ENCODE measurements at regions not wholly inside any gene's neighbourhood (a gene's known extent, or its start where the extent isn't known, plus 50 kb on each side); places are given as distances from the start of the nearest gene placed in this dataset.
"Not testable (repeated sequence)": the region's sequence is repeated elsewhere in the genome, so short reads cannot be mapped to it uniquely, and the experiment has no call there.

DNA sequence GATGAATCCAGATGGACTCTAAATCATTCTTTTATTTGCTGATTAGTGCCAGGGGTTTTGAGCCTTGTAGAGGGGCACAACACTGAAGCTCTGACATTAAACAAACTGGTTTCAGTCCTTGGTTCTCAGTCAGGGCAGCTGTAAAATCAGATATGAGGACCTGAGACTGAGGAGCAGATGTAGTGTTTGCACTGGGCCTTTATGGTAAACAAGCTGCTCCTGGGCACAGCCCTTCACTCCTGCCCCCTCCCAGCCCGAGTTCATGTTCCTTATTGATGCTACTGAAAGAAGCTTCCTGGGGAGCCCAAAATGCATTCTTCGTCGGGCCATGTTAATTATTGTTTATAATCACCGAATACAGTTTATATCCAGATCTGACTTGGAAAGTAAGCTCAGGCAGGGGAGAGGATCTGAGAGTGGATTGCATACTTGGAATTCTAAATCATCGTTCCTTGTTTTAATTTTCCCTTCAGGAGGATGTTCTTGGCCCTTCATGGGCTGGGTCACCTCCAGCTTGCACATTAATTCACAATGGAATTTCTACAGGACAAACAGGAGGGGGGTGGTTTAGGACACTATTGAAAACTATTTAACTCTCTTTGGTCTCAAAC is 213.5 kb downstream of the FGF9 start:
- WGBS, 4 donors, result 75 to 80% (median 78%) methylated on average over 5 of the region's 5 CpGs

GRCh38 chr13:21884965-21885567 is 214.2 kb downstream of the FGF9 start:
- no peaks in the 10 kb centered on the region for H3K9me3 ChIP-seq
- 60 to 88% (median 65%) methylated on average over 9 of the region's 9 CpGs for WGBS, 4 donors
- H3K27ac ChIP-seq, result peak overlapping the region in 1 of 12 donors; percentile 18
- ATAC-seq, result no peak
- intact Hi-C loops (cut with DNase I), result no loop called here
- no peaks in the 10 kb centered on the region for H3K36me3 ChIP-seq
- H3K4me3 ChIP-seq, result no peak overlapping the region
- no peak for DNase-seq
- no peaks in the 10 kb centered on the region for H3K27me3 ChIP-seq
- TF ChIP-seq POLR2A (IDR thresholded peaks at IDR 0.05), result no peak
- TF ChIP-seq, protein P1, sequence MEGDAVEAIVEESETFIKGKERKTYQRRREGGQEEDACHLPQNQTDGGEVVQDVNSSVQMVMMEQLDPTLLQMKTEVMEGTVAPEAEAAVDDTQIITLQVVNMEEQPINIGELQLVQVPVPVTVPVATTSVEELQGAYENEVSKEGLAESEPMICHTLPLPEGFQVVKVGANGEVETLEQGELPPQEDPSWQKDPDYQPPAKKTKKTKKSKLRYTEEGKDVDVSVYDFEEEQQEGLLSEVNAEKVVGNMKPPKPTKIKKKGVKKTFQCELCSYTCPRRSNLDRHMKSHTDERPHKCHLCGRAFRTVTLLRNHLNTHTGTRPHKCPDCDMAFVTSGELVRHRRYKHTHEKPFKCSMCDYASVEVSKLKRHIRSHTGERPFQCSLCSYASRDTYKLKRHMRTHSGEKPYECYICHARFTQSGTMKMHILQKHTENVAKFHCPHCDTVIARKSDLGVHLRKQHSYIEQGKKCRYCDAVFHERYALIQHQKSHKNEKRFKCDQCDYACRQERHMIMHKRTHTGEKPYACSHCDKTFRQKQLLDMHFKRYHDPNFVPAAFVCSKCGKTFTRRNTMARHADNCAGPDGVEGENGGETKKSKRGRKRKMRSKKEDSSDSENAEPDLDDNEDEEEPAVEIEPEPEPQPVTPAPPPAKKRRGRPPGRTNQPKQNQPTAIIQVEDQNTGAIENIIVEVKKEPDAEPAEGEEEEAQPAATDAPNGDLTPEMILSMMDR (IDR thresholded peaks at IDR 0.05), result no peak
- H3K4me1 ChIP-seq, result no peaks in the 10 kb centered on the region

More for the DNA sequence above, 213.5 kb downstream of the FGF9 start:
- Histone ChIP-seq H3K9me3 (no peaks in the 10 kb centered on the region), H3K4me3 (no peak overlapping the region), H3K36me3 (no peaks in the 10 kb centered on the region), H3K4me1 (no peaks in the 10 kb centered on the region), H3K27me3 (no peaks in the 10 kb centered on the region), H3K27ac (no peak overlapping the region)
- intact Hi-C loops (cut with DNase I), result no loop called here
- no peak for TF ChIP-seq POLR2A (IDR thresholded peaks at IDR 0.05)
- TF ChIP-seq, protein P1 (IDR thresholded peaks at IDR 0.05), result no peak
- DNase-seq, result no peak
- ATAC-seq, result no peak

DNA sequence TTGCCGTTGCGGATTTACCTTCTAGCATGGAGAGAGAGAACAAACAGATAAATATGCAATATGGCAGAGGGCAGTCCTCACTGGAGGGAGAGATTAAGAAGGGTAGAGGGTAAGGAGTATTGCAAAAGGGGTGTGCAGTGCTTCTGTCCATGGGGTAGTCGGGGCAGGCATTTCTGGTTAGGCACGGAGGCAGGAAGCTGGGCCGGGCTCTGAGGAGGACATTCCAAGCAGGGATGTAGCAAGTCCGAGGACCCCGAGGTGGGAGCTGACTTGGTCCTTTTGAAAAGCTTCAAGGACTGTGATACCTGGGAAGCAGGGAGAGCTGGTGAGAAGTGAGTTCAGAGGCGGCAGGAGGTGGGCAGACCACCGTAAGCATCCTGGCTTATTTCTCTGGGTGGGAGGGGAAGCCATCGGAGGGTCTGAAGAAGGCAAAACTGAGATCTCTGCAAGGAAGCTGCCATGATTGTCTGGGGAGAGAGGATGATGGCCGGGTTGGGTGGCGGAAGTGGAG is 214.9 kb downstream of the FGF9 start:
- Histone ChIP-seq H3K27ac (no peak overlapping the region), H3K4me3 (no peak overlapping the region), H3K27me3 (no peaks in the 10 kb centered on the region), H3K9me3 (no peaks in the 10 kb centered on the region), H3K4me1 (no peaks in the 10 kb centered on the region), H3K36me3 (no peaks in the 10 kb centered on the region)
- WGBS, 4 donors, result 91 to 93% (median 92%) methylated on average over 12 of the region's 12 CpGs
- intact Hi-C loops (cut with DNase I), result no loop called here
- no peak for TF ChIP-seq POLR2A (IDR thresholded peaks at IDR 0.05)
- TF ChIP-seq, protein P1 (IDR thresholded peaks at IDR 0.05), result no peak
- DNase-seq (no peak), ATAC-seq (no peak)

DNA sequence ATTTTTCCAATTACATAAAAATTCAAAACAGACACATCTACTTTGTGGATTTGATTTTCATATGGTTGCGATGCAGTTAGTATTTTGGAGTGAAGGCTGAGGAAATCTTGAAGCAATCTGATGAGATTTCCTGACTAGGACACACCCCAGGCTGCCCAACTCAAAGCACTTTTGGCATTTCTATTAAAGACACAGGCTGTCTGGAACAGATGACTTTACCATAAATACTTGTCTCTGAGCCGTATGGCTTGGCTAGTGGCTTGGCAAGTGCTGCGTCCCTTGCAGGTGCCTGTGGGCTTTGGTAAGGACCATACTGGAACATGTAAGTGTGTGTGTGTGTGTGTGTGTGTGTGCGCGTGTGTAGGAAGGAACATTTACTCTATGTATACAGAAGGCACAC is 218.8 kb downstream of the FGF9 start:
- TF ChIP-seq POLR2A (IDR thresholded peaks at IDR 0.05), result no peak
- TF ChIP-seq, protein P1 (IDR thresholded peaks at IDR 0.05), result no peak
- no peaks in the 10 kb centered on the region for H3K27me3 ChIP-seq
- no peak overlapping the region for H3K27ac ChIP-seq
- no peaks in the 10 kb centered on the region for H3K36me3 ChIP-seq
- DNase-seq (no peak), ATAC-seq (no peak)
- no peaks in the 10 kb centered on the region for H3K4me1 ChIP-seq
- H3K9me3 ChIP-seq, result no peaks in the 10 kb centered on the region
- H3K4me3 ChIP-seq, result no peak overlapping the region
- intact Hi-C loops (cut with DNase I), result no loop called here
- 76 to 86% (median 81%) methylated on average over 5 of the region's 5 CpGs for whole genome bisulfite sequencing, 4 donors

DNA sequence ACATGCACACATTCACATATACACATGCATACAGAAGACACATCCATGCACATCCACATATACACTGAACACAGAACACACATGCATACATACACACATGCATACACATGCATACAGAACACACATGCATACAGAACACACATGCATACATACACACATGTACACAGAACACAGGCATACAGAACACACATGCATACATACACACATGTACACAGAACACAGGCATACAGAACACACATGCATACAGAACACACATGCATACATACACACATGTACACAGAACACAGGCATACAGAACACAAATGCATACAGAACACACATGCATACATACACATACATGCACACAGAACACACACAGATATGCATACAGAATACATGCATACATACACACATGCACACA is 219.3 kb downstream of the FGF9 start:
- H3K4me1 ChIP-seq; H3K27me3 ChIP-seq; ATAC-seq; H3K4me3 ChIP-seq; H3K27ac ChIP-seq; intact Hi-C loops (cut with DNase I); H3K36me3 ChIP-seq; H3K9me3 ChIP-seq; DNase-seq: not testable (repeated sequence)
